ENCODE measurements at regions not wholly inside any gene's neighbourhood (a gene's known extent, or its start where the extent isn't known, plus 50 kb on each side); places are given as distances from the start of the nearest gene placed in this dataset.

DNA sequence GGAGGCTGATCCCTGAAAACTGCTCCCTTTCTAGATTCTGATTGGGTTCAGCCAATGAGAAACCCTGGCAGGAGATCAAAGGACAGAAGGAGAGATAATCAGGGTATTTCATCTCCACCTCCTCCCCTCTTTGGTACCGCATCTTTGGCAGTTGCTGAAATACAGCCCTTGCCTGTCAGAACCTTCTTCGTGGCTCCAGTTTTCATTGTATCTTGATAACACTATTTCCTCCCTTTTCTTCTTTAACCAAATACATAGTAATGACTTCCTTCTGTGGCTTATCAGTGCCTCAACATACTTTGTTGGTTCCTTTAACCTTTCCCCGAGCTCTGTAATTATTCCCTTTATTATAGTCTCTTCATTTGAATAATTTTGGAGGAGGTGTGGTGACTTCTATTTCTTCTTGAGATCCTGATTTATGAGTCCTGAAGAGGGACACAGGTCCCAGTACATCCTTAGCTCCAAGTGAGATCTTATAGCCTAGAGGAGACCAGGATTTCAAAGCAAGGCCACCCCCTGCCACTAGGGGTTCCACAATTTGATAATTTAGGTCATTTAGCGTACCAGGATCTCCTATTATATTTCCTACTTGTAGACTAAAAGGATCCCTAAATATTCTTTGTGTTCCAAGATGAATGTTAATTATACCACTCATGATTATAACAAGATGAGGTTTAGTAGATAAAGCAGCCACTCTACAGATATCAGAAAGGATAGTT is 98.0 kb downstream of the EDNRB start:
- TF ChIP-seq, protein P1, sequence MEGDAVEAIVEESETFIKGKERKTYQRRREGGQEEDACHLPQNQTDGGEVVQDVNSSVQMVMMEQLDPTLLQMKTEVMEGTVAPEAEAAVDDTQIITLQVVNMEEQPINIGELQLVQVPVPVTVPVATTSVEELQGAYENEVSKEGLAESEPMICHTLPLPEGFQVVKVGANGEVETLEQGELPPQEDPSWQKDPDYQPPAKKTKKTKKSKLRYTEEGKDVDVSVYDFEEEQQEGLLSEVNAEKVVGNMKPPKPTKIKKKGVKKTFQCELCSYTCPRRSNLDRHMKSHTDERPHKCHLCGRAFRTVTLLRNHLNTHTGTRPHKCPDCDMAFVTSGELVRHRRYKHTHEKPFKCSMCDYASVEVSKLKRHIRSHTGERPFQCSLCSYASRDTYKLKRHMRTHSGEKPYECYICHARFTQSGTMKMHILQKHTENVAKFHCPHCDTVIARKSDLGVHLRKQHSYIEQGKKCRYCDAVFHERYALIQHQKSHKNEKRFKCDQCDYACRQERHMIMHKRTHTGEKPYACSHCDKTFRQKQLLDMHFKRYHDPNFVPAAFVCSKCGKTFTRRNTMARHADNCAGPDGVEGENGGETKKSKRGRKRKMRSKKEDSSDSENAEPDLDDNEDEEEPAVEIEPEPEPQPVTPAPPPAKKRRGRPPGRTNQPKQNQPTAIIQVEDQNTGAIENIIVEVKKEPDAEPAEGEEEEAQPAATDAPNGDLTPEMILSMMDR (conservative IDR thresholded peaks at IDR 0.05) = peak; percentile 58
- Histone ChIP-seq H4K91ac (ENCODE audit: insufficient read length, low read depth, low read length) (no peak overlapping the region), H3K79me1 (ENCODE audit: insufficient read depth, low read depth, low read length, poor library complexity, severe bottlenecking) (no peaks in the 10 kb centered on the region), H3K9me3 (ENCODE audit: control insufficient read depth, low read depth, low read length) (no peaks in the 10 kb centered on the region), H2BK12ac (ENCODE audit: insufficient read length, low read depth, low read length) (no peak overlapping the region), H3K9ac (ENCODE audit: extremely low read depth, insufficient read length, low read length) (no peak overlapping the region), H3K79me2 (ENCODE audit: insufficient read depth, low read length) (no peaks in the 10 kb centered on the region), H2BK15ac (ENCODE audit: low read depth, low read length) (no peak overlapping the region), H2BK20ac (ENCODE audit: low read depth, low read length, poor library complexity, severe bottlenecking) (no peak overlapping the region), H4K20me1 (ENCODE audit: control insufficient read depth, insufficient read depth, insufficient read length) (no peaks in the 10 kb centered on the region), H3K23ac (ENCODE audit: insufficient read length, low read depth, low read length) (no peak overlapping the region), H4K8ac (replicated peaks; ENCODE audit: insufficient read length, low read depth, low read length) (no peak overlapping the region), H2AK5ac (ENCODE audit: insufficient read length, low read length) (no peak overlapping the region), H3K18ac (ENCODE audit: insufficient read length, low read depth, low read length) (no peak overlapping the region), H4K5ac (ENCODE audit: insufficient read length, low read depth, low read length) (no peak overlapping the region), H3T11ph (ENCODE audit: low read length) (no peak overlapping the region), H3K56ac (ENCODE audit: insufficient read length, low read depth, low read length) (no peak overlapping the region), H3K27ac (ENCODE audit: insufficient read length, low read depth, low read length) (no peak overlapping the region), H2BK5ac (ENCODE audit: insufficient read length, low read length) (no peak overlapping the region), H3K27me3 (ENCODE audit: insufficient read depth, low read length) (no peaks in the 10 kb centered on the region), H3K4me2 (ENCODE audit: insufficient read depth, insufficient read length, low read length) (no peak overlapping the region), H2BK120ac (ENCODE audit: low read depth, low read length, poor library complexity, severe bottlenecking) (no peak overlapping the region), H3K4me1 (ENCODE audit: insufficient read depth, low read length) (no peaks in the 10 kb centered on the region), H3K23me2 (ENCODE audit: insufficient read length, low read depth, low read length, poor library complexity, severe bottlenecking) (no peaks in the 10 kb centered on the region), H3K4ac (ENCODE audit: low read depth, low read length) (no peak overlapping the region), H3K14ac (ENCODE audit: insufficient read depth, low read length) (no peak overlapping the region), H2AFZ (ENCODE audit: low read length) (no peak overlapping the region)
- Mint-ChIP-seq H3K9me3 (no peaks in the 10 kb centered on the region), H3K27me3 (ENCODE audit: low read depth) (no peaks in the 10 kb centered on the region), H3K4me1 (peaks cover 0 to 2% of the 10 kb centered on the region in 2 experiments; a peak in 1 of 4 replicates), H3K36me3 (ENCODE audit: insufficient read depth in 1 of 3, low read depth in 3 of 3) (no peaks in the 10 kb centered on the region), H3K27ac (no peak overlapping the region), H3K4me3 (no peak overlapping the region)
- no peak for DNase-seq
- no CpG with 5 or more reads among the region's 4 CpGs for WGBS (ENCODE audit: extremely low coverage, insufficient read length, low lambda C conversion rate)

Measured in H9 (cell line).